HG03432 (cell line): ENCODE measurements at regions not wholly inside any gene's neighbourhood (a gene's known extent, or its start where the extent isn't known, plus 50 kb on each side); places are given as distances from the start of the nearest gene placed in this dataset.
"Not testable (repeated sequence)": the region's sequence is repeated elsewhere in the genome, so short reads cannot be mapped to it uniquely, and the experiment has no call there.

Experiments
- ATAC-seq: cut with Tn5 transposase; IDR thresholded peaks from one replicate; pipeline ENCODE4 v1.9.1; 2021; ENCODE audit warnings: mild to moderate bottlenecking, moderate library complexity; ENCODE audit not compliant: unreplicated experiment

DNA sequence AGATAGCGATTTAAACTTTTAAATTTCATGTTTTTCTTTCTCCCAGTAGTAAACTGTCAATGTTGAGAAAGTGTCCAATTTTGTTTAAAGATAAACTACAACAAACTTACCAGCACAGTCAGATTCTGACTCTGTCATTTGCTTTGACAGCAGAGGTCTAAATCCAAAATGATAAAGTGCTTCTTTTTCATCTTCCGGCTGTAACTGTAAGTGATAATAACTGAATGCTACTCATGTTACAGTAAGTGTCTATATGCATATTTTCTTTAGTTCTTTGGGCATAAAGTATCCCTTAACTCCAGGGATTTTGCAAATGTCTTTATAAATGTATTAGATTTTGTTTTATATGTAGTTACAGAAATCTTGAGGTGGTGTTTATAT lies 610.4 kb downstream of the RFPL4B start:
- no peak for ATAC-seq

DNA sequence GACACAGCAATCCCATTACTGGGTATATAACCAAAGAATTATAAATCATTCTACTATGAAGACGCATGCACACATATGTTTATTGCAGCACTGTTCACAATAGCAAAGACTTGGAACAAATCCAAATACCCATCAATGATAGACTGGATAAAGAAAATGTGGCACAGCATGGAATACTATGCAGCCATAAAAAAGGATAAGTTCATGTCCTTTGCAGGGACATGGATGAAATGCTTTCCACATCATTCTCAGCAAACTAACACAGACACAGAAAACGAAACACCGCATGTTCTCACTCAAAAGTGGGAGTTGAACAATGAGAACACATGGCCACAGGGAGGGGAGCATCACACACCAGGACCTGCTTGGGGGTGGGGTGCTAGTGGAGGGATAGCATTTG lies 613.0 kb downstream of the RFPL4B start:
- not testable (repeated sequence) for ATAC-seq

DNA sequence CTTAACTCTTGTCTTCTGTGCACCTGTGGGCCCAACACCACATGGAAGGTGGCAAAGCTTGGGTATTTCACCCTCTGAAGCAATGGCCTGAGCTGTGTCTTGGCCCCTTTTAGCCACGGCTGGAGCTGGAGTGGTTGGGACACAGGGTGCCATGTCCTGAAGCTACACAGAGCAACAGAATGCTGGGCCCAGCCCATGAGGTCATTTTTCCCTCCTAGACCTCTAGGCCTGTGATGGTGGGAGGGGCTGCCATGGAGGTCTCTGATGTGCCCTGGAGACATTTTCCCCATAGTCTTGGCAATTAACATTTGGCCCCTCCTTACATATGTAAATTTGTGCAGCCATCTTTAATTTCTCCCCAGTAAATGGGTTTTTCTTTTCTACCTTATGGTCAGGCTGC lies 620.8 kb downstream of the RFPL4B start:
- no peak for ATAC-seq

DNA sequence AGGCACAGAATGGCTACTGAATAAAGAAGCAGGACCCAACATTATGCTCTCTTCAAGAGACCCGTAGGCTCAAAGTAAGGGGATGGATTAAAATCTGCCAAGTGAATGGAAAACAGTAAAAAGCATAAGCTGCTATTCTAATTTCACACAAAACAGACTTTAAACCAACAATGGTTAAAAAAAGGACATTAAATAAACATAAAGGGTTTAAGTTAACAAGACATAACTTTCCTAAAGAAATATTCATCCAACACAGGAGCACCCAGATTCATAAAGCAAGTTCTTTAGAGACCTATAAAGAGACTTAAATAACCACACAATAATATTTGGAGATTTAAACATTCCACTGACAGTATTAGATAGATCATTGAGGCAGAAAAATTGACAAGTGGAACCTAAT lies 624.5 kb downstream of the RFPL4B start:
- no peak for ATAC-seq

DNA sequence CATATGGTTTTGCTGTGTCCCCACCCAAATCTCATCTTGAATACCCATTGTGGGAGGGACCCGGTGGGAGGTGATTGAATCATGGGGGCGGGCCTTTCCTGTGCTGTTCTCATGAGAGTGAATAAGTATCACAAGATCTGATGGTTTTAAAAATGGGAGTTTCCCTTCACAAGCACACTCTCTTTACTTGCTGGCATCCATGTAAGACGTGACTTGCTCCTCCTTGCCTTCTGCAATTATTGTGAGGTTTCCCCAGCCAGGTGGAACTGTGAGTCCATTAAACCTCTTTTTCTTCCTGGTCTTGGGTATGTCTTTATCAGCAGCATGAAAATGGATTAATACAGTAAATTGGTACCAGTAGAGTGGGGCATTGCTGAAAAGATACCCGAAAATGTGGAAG lies 627.8 kb downstream of the RFPL4B start:
- not testable (repeated sequence) for ATAC-seq

DNA sequence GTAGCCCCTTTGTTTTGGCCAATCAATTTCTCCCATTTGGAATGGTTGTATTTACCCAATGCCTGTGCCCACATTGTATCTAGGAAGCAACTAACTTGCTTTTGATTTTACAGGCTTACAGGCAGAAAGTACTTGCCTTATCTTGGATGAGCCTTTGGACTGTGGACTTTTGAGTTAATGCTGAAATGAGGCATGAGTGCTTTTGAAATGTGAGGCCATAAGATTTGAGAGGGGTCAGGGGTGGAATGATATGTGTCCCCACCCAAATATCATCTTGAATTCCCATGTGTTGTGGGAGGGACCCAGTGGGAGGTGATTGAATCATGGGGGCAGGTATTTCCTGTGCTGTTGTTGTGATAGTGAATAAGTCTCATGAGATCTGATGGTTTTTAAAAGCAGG lies 629.4 kb downstream of the RFPL4B start:
- ATAC-seq: not testable (repeated sequence)

DNA sequence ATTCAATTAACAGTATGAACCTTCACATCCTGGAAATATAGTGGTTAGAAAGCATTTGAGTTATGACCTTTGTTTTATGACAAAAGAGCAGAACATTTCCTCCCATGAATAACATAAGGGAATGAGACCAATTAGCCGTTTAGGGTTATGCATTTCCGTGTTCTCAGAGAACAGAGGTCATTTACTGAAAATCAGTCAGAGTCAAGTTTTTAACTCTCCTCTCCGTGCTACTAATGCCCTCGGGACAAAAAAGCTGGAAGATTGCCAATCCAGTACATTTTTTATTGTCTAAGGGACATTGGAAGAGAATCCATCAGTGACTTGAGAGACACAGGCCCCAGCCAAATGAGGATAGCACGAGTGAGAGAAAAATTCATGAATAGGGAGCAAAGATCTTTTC lies 632.7 kb downstream of the RFPL4B start:
- no peak for ATAC-seq

DNA sequence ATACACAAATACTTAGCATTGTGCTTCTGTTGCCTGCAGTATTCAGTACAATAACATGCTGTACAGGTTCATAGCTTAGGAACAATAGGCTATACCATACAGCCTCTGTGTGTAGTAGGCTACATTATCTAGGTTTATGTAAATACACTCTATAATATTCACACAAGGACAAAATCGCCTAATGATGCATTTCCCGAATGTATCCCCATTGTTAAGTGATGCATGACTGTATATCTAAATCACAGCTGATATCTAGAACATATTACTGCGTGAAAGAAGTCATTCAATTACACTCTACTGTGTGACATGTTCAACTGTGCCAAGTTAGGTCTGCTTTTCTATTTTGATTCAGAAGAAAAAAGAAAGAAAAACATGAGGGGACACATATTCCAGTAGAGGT lies 633.5 kb downstream of the RFPL4B start:
- ATAC-seq: no peak

DNA sequence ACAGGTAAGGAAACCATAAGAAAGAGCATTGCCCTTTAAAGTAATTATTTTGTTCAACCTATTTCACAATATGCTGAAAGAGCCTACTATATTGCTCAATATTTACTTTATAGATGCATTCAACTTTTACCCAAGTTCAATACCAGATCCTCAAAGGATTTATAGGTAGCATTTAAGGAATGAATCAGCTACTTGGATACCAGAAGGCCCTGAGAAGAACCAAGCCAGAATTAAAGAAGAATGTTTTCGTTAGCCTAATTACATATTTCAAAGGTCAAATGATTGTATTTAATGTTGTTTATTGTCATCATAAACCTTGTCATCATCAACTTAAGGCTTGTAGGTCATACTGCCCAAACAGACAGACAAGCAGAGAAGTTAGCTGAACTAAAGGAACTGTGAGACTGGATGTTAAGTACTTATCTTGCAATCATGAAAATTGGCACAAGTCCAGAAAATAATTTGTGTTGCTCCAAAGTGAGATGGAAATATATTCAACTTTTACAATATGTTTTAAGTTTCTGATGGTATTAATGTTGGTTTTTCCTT lies 636.7 kb downstream of the RFPL4B start:
- ATAC-seq: no peak

DNA sequence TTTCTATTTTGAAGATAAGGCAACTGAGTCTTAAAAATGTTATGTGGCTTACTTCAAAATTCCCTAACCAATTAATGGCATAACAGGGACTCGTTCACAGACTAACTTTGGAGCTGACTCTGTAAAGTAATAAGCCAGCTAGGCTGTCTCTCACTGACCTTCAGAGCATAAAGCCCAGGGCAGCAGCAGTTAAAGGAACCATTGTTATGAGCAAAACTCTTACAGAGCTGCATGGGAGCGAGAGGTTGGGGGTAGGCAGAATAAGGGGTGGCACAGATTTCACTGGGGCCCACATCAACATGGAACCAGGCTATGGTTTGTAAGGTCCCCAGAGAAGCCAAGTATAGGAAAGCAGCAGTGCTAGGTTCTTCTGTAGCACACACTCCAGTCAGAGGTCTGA lies 637.8 kb downstream of the RFPL4B start:
- no peak for ATAC-seq

DNA sequence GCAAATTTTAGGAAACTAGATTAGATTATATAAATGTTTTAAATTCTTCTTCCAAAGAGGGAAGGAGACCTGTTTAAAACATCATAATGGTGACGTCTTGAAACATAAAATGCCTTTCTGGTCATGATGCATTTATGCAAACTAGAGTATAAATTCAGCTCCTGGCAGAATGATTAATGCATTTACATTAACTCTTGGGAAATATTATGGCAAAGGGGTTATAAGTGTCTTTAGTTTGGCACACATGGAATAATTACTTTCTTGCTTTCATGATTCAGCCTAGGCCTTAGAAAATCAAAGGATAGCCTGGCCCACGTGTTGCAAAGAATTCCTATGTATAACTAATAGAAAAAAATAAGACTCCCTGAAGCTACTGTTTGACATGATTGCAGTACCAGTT lies 639.2 kb downstream of the RFPL4B start:
- no peak for ATAC-seq

DNA sequence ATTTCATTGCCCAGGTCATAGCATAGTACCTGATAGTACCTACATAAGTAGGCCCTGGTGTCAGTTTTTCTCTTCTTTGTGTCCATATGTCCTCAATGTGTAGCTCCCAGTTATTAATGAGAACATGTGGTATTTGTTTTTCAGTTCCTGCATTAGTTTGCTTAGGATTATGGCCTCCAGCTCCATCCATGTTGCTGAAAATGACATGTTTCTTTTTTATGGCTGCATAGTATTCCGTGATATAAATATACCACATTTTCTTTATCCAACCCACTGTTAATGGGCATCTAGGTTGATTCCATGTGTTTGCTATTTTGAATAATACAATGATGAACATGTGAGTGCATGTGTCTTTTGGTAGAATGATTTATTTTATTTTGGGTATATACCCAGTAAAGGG lies 641.6 kb downstream of the RFPL4B start:
- ATAC-seq: no peak

DNA sequence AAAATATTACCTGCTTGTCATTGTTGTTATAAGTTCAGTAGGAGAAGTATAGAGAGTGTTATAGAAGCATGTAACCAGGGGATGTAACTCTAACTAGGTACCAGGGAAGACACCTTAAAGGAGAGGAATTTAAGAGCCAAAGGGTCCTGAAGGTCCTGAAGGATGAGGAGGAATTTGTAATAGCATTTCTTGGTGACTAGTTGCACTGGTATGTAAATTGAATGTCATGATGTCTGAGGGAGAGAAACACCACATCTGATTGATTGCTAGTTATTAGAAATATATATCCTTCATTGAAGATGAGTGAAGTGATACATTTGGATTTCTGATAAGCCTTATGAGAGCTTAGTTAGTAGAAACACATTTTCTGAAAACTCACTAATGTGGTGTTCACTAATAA lies 643.8 kb downstream of the RFPL4B start:
- no peak for ATAC-seq

DNA sequence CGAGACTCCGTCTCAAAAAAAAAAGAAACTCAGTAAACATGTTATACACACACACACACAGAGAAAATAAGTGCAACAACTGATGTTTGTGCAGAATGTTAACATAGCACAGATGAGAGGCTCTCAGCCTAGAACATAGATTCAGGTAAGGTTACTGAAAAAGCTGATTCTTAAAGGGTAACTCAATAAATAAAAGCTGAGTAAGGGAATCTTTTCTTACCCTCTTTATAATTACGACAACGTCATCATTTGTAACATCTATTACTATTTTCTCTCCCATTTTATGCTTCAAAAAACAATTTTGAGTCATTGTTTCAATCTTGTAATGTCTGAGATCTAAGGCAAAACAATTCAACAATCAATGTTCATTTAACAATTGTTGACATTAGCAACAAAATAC lies 644.8 kb downstream of the RFPL4B start:
- no peak for ATAC-seq

DNA sequence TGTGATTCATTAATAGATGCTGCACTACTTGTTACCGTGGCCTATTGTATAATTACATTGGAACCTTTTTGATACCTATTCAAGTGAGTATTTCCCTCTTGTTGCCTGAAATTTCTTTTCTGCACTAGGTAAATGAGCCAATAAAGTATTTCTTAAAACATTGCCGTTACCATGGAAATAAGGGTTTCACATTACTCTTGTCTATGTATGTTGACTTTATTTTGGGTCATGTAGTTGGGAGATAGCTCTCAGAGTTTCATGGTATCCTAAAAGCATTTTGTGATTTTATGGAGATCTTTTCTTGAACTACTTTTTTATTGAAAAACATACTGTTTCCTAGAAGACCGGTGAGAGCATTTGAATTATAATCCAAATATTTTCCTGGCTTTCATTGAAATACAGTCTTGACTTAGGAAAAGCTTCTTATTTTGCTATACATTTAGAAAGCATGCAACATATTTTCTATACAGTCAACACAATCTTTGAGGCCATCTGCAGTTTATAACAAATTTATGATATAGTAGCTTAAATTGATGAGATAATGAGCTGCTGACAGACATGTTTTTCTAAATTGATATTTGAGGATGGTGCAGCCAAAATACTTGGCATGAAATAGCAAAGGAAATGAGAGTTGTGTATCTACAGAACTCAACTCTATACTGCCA lies 650.4 kb downstream of the RFPL4B start:
- no peak for ATAC-seq

DNA sequence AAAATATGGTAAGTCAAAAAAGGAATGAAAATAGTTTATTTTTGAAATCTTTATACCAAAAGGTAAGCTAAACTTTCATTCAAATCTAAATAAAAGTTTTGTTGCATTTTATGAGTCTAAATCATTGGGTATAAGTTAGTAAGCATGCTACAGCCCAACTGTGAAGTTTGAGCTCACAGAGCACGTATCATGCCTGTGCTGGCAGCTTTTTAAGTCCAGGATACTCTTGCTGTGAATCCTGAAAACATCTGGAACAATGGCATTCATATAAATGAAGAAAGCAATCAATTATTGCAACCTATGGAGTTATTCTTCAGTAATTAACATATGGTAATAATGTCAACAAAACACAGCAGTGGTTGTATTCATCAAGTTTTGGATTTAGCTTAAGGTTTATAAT lies 656.9 kb downstream of the RFPL4B start:
- ATAC-seq: no peak

DNA sequence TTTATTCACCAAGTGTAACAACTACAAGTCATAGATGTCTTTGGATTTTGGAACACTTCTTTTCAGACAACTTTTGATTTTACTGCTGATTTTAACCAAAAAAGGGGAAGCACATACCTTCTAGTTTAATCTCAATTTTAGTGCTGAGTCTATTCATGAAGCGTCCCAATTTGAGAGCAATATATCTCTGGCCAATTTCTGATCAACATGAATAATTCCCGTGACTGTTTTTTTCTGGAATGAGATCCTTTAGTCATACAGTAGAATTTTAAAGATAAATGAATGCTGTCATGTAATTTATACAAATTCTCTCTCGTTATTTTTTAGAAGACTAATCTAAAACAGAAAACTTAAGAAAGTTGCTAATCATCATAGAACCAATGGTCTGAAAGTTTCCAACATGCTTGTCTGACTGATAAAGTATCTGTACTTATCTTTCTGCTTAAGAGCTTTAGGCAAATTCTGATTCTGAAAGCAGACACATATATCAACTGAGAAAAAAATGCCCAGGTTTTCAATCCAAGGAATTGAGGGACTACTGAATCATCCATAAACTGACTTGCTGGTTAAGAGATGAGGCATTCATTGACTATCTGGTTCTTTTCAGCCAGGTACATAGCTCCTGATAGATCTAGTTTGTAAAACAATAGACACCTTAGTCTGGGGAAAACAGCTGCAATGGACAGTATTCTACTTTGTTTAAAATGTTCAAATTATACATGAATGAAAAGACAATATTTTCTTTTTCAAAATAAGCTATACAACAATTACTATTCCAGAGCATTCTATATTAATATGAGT lies 657.5 kb downstream of the RFPL4B start:
- ATAC-seq: no peak

DNA sequence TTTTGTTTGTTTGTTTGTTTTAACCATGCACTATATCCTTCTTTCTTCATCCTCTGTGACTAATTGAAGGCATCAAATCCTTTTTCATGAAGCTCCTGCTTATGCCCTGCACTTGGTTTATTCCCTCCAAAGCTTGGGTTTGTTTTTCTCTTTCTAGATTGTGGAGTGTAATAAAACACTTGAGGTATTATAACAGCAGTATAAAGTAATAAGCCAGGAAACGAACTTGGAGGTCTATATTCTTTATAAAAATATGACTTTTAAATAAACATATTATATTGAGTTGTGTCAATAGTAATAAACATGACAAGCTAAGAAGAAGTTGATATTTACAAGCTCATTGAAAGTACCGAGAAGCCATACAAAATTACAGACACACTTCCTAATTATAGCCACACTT lies 659.4 kb downstream of the RFPL4B start:
- no peak for ATAC-seq

DNA sequence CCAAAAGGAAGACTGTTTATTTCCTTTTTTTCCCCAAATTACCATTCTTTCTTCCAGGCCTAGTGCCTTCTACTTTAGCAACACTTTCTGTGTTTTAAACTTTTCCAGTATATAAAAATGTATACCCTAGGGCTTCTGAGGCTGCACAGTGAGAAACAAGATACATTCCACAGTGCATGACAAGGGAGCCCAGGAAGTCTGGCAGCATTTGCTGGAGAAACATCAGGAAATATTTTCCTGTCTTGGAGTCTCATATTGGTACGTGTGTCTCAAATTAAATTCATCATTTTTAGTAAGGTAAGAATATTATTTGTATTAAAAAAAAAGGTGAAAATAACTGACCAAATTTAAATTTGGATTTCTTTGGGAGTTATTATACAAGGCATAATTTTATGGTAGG lies 662.6 kb downstream of the RFPL4B start:
- no peak for ATAC-seq

DNA sequence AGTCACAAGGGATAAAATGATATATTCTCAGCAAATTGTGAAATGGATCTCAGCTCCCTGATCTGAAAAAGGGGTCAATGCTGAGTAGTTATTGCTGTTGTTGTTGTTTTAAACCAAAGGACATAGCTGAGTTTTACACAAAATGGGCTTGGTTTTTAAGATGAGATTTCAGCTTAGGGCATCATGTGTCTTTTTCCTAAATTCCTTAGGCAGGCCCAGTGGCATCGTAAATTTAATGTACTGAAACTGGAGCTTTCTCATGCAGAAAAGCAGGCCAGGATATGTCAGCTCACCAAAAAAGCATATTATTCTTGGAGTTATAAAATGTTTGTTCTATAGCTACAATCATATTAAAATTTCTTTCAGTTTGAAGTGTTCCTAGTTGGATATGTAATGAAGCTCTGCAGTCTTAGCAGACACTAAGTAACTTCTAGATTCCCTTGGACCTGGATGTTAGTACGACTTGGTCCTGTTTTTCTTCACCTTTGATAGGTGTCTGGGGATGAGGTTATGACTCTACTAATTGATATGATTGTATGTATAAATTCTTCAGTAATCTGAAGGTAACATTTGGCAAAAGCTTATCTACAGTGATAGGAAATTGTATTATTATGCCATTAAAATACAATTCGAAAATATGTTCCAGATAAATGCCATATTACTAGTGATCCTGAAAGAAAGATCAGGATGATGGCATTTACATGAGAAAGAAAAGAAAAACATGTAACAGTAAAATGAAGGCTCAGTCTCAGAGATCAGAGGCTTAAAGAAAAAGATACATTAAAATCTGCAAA lies 663.3 kb downstream of the RFPL4B start:
- ATAC-seq: no peak

DNA sequence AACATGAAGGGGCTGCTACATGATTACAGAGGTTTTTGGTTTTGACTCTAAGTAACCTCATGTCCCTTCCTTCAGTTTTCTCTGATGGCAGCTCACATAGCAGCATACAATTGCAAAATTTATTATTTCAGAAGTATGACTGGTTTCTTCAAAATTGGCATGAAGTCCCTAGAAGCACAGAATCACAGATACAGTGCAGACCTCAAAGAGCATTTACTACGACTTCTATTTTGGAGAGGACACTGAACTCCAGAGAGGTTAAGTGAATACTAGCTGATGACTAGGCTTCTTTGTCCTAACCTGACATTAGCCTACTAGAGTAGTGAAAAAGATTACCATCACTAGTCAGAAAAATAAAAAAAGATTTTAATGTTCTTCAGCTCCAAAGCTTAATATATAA lies 664.3 kb downstream of the RFPL4B start:
- ATAC-seq: no peak

DNA sequence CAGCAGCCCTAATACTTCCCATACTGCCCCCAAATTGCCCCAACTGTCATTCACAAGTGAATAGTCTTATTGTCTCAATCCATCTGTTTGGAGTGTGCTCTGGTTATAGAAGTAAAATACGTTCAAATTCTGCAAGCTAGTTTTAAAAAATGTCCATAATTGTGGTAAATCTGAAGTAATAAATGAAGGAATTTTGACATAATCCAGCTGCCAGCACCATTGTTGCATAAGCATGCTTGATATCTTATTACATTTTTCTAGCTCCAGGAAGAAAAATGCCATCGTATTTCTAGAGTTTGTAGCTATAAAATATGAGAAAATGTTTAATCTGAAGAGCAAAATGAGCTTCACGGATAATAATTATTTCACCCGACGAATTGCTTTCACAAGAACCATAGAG lies 664.7 kb downstream of the RFPL4B start:
- no peak for ATAC-seq
